Epithelial cell of esophagus (primary cell): ENCODE measurements at regions not wholly inside any gene's neighbourhood (a gene's known extent, or its start where the extent isn't known, plus 50 kb on each side); places are given as distances from the start of the nearest gene placed in this dataset.

Source experiments
- DNase-seq: peaks from one replicate; pipeline ENCODE4 v3.0.0; 2010; ENCODE audit warnings: low read depth
- H3K4me3 ChIP-seq: 2 replicates; pipeline ENCODE4 v1.5.1; 2011; ENCODE audit warnings: mild to moderate bottlenecking, low read length, control low read depth
- CTCF ChIP-seq: IDR thresholded peaks from 2 replicates; pipeline ENCODE4 v1.5.1; 2011; ENCODE audit warnings: low read depth, mild to moderate bottlenecking, low read length, control low read depth, inconsistent platforms; ENCODE audit not compliant: insufficient read depth; ENCODE audit errors: missing control alignments

DNA sequence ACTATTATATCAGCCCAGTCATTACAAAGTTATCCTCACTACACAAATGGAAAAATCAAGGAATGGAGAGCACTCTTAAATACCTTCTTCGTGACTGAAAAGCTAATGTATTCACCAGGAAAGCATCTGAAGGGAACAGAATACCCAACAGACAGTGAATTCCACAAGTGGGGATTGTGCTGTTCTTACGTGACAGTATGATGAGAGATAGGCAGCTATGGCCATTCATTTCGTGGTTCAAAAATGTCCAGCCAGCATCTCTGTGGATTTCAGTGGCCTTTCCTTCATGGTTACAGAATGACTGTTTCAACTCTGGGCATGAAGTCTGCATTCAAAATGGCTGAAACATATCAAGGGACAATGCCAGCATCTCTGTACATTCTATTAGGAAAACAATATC, 323.8 kb downstream of the PRELID2 start:
- no peak for DNase-seq
- TF ChIP-seq CTCF = no peak
- H3K4me3 ChIP-seq = no peak overlapping the region

- no peak for TF ChIP-seq CTCF
- H3K4me3 ChIP-seq = no peak overlapping the region
- DNase-seq = no peak
Measured at GRCh38 chr5:145510769-145511168, 324.4 kb downstream of the PRELID2 start.

DNA sequence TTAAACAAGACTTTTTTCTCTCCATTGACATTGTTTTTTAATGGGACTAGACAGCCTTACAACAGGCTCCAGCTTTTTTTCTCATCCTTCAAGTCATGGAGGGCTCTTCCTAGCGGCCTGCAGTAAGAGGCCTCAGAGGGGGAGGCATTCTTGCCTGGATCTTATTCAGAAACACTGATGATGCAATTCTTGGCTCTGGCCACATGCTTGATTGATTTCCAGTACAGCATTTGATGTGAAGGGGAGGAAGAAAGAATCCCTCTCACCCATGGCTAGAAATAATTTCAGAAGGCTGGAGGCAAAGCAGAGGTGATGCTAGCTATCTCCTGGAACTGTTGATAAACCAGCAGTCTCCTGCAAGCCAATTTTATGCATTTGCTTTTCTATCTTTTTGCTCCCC, 324.8 kb downstream of the PRELID2 start:
- DNase-seq = peak; percentile 13
- no peak for TF ChIP-seq CTCF
- H3K4me3 ChIP-seq = no peak overlapping the region

DNA sequence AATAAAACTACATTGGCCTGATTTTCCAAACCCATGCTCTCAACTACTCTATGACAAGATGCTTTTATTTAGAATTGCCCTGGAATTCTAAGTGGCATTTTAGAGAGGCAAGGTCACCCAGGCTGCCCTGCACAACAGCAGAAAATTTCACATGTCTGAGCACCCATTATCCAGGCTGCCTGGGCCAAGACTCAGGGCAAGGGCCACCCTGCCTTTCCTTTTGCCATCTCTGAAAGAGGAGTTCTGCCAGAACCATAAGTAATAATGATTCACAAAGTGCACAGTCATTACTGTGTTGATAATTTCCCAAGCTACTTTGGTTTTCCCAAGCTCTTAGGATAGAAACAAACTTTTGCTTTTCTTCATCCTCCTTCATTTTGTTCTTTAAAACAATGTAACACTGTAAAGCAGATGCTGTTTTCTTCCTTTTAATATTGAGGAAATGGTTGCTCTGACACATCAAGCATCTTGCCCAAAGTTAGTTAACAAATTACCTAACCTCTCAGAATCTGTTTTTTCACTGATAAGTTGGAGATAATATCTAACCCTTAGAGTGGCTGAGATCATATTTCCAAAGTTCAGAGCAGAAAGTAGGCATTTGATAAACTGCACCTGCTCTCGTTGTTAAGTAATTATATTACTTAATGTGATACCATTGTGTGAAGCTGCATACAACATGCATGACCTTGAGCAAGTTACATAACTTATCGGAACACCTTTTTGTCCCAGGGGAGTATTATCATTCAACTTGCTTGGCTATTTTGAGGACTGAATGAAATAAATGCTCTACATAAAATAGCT, 325.6 kb downstream of the PRELID2 start:
- H3K4me3 ChIP-seq = no peak overlapping the region
- no peak for TF ChIP-seq CTCF
- DNase-seq = no peak

DNA sequence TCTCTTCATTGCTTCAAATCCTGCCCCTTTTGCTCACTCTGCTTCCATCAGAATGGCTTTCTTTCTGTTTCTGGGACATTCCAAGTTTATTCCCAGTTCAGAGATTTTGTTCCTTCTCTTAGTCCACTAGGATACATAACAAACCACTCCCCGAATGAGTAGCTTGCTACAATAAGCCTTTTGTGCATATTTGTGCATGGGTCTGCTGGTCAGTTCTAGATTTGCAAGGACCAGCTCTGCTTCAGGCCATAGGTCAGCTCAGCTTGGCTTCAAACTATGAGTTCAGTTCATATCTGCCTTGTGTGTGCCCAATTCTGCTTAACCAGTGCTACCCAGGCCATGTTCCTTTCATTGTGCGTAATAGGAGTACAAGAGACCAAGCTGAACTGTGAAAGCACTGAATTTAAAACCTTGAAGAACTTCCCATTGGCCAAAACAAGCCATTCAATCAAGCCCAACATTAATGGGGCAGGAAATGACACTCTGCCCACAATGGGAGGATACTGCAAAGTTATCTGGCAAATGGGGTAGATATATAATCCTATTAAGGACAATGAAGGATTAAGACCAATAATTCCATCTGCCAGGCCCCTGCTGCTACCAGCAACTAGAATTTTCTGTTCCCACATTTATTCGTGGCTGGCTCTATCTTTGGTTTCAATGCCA, 328.8 kb downstream of the PRELID2 start:
- TF ChIP-seq CTCF = no peak
- DNase-seq = no peak

DNA sequence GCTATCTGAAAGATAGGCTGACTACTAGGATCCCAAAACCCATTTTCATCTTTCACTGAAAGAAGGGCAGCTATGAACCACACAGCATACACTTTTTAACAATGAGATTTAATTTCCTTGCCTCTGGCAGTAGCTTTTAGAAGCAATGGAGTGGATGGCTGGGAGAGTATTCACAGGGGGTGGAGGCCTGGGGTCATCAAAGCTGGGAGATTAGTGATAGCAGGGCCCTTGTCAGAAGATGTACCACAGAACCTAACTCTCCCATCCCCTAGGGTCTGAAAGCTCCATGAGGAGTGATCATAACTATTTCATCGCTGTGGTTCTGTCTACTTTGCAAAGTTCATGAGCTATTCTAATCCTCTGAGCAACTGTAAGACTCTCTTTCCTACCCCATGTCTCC, 332.2 kb downstream of the PRELID2 start:
- no peak for DNase-seq
- H3K4me3 ChIP-seq = no peak overlapping the region
- no peak for TF ChIP-seq CTCF

More for the DNA sequence above, 328.8 kb downstream of the PRELID2 start:
- H3K4me3 ChIP-seq = no peak overlapping the region

- no peak for DNase-seq
- no peak overlapping the region for H3K4me3 ChIP-seq
- TF ChIP-seq CTCF = no peak
Measured at GRCh38 chr5:145500710-145501109, 334.4 kb downstream of the PRELID2 start.
